ENCODE measurements at regions not wholly inside any gene's neighbourhood (a gene's known extent, or its start where the extent isn't known, plus 50 kb on each side); places are given as distances from the start of the nearest gene placed in this dataset.
"Not testable (repeated sequence)": the region's sequence is repeated elsewhere in the genome, so short reads cannot be mapped to it uniquely, and the experiment has no call there.

GRCh38 chr22:16673433-16673832 lies 80.8 kb upstream of the CCT8L2 start:
- not testable (repeated sequence) for H2AFZ ChIP-seq (ENCODE audit: low read depth, low read length, severe bottlenecking); H3F3A ChIP-seq (ENCODE audit: insufficient read depth); H4K20me1 ChIP-seq (ENCODE audit: low read depth, low read length); H3K9ac ChIP-seq (ENCODE audit: low read length); H3K4me3 ChIP-seq (ENCODE audit: insufficient read depth, low read length, poor library complexity, severe bottlenecking); H3K27ac ChIP-seq (ENCODE audit: low read depth, low read length); H3K9me3 ChIP-seq (ENCODE audit: insufficient read depth, low read length); H3K27me3 ChIP-seq (ENCODE audit: low read length); H3K36me3 ChIP-seq (ENCODE audit: low read length); H3K79me2 ChIP-seq (ENCODE audit: insufficient read depth, low read length); H3K4me2 ChIP-seq (ENCODE audit: low read depth, low read length, poor library complexity, severe bottlenecking); H3K9me2 ChIP-seq (replicated peaks; ENCODE audit: insufficient read depth, low read length)

DNA sequence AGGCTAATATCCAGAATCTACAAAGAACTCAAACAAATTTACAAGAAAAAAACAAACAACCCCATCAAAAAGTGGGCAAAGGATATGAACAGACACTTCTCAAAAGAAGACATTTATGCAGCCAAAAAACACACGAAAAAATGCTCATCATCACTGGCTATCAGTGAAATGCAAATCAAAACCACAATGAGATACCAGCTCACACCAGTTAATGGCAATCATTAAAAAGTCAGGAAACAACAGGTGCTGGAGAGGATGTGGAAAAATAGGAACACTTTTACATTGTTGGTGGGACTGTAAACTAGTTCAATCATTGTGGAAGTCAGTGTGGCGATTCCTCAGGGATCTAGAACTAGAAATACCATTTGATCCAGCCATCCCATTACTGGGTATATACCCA lies 73.0 kb upstream of the CCT8L2 start:
- H4K20me1 ChIP-seq (ENCODE audit: low read depth, low read length); H3K9ac ChIP-seq (ENCODE audit: low read length); H3F3A ChIP-seq (ENCODE audit: insufficient read depth); H3K27ac ChIP-seq (ENCODE audit: low read depth, low read length); H3K79me2 ChIP-seq (ENCODE audit: insufficient read depth, low read length); H3K36me3 ChIP-seq (ENCODE audit: low read length); H3K9me3 ChIP-seq (ENCODE audit: insufficient read depth, low read length); H3K9me2 ChIP-seq (replicated peaks; ENCODE audit: insufficient read depth, low read length); H3K4me2 ChIP-seq (ENCODE audit: low read depth, low read length, poor library complexity, severe bottlenecking); H3K27me3 ChIP-seq (ENCODE audit: low read length); H2AFZ ChIP-seq (ENCODE audit: low read depth, low read length, severe bottlenecking); H3K4me3 ChIP-seq (ENCODE audit: insufficient read depth, low read length, poor library complexity, severe bottlenecking): not testable (repeated sequence)

GRCh38 chr22:16662330-16662729 lies 69.7 kb upstream of the CCT8L2 start:
- H3K79me2 ChIP-seq (ENCODE audit: insufficient read depth, low read length); H3K4me2 ChIP-seq (ENCODE audit: low read depth, low read length, poor library complexity, severe bottlenecking); H3K9me3 ChIP-seq (ENCODE audit: insufficient read depth, low read length): not testable (repeated sequence)

GRCh38 chr22:16660989-16661388 lies 68.4 kb upstream of the CCT8L2 start:
- not testable (repeated sequence) for H3K4me3 ChIP-seq (ENCODE audit: insufficient read depth, low read length, poor library complexity, severe bottlenecking); H3F3A ChIP-seq (ENCODE audit: insufficient read depth); H3K9me3 ChIP-seq (ENCODE audit: insufficient read depth, low read length); H3K4me2 ChIP-seq (ENCODE audit: low read depth, low read length, poor library complexity, severe bottlenecking); H3K27me3 ChIP-seq (ENCODE audit: low read length); H3K9me2 ChIP-seq (replicated peaks; ENCODE audit: insufficient read depth, low read length); H3K36me3 ChIP-seq (ENCODE audit: low read length); H4K20me1 ChIP-seq (ENCODE audit: low read depth, low read length); H3K79me2 ChIP-seq (ENCODE audit: insufficient read depth, low read length); H3K9ac ChIP-seq (ENCODE audit: low read length); H2AFZ ChIP-seq (ENCODE audit: low read depth, low read length, severe bottlenecking); H3K27ac ChIP-seq (ENCODE audit: low read depth, low read length)

More at GRCh38 chr22:16662330-16662729, 69.7 kb upstream of the CCT8L2 start:
- not testable (repeated sequence) for H3K36me3 ChIP-seq (ENCODE audit: low read length); H3K4me3 ChIP-seq (ENCODE audit: insufficient read depth, low read length, poor library complexity, severe bottlenecking); H3K9me2 ChIP-seq (replicated peaks; ENCODE audit: insufficient read depth, low read length); H3F3A ChIP-seq (ENCODE audit: insufficient read depth); H2AFZ ChIP-seq (ENCODE audit: low read depth, low read length, severe bottlenecking); H4K20me1 ChIP-seq (ENCODE audit: low read depth, low read length); H3K27me3 ChIP-seq (ENCODE audit: low read length); H3K9ac ChIP-seq (ENCODE audit: low read length); H3K27ac ChIP-seq (ENCODE audit: low read depth, low read length)

DNA sequence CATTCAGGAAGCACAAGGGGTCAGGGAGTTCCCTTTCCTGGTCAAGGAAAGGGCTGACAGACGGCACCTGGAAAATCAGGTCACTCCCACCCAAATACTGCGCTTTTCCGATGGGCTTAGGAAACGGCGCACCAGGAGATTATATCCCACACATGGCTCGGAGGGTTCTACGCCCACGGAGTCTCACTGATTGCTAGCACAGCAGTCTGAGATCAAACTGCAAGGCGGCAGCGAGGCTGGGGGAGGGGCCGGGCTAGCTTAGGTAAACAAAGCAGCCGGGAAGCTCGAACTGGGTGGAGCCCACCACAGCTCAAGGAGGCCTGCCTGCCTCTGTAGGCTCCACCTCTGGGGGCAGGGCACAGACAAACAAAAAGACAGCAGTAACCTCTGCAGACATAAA lies 68.0 kb upstream of the CCT8L2 start:
- H3K27me3 ChIP-seq (ENCODE audit: low read length); H3K9ac ChIP-seq (ENCODE audit: low read length); H2AFZ ChIP-seq (ENCODE audit: low read depth, low read length, severe bottlenecking); H3K27ac ChIP-seq (ENCODE audit: low read depth, low read length); H4K20me1 ChIP-seq (ENCODE audit: low read depth, low read length); H3K79me2 ChIP-seq (ENCODE audit: insufficient read depth, low read length); H3K9me3 ChIP-seq (ENCODE audit: insufficient read depth, low read length); H3K36me3 ChIP-seq (ENCODE audit: low read length); H3K9me2 ChIP-seq (replicated peaks; ENCODE audit: insufficient read depth, low read length); H3K4me2 ChIP-seq (ENCODE audit: low read depth, low read length, poor library complexity, severe bottlenecking); H3F3A ChIP-seq (ENCODE audit: insufficient read depth); H3K4me3 ChIP-seq (ENCODE audit: insufficient read depth, low read length, poor library complexity, severe bottlenecking): not testable (repeated sequence)

DNA sequence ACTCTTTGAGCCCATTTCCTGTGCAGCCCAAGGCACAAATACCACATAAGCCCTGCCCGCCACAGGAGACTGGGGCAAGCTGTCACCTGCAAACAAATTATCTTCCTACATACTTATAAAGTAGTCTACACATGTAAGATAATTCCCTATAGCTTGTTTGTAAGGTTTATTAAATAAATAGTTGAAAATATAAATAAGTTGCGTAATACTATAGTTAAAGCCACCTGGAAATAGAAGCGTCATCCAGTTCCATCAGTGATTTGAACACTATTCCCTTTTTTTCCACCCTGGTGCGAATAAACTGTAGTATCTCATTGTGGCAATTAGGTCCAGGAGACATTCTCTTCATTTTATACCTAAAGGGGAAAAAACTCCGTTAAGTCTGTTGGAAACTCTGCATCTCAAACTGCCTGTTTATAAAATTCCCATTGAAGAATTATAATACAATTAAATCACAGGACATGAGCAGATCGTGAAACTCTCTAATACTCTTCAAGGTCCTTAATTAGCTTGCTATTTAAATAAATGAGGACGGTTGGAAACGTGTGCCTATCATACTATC lies 66.7 kb upstream of the CCT8L2 start:
- not testable (repeated sequence) for H3K9me2 ChIP-seq (replicated peaks; ENCODE audit: insufficient read depth, low read length); H3K9me3 ChIP-seq (ENCODE audit: insufficient read depth, low read length); H3K27me3 ChIP-seq (ENCODE audit: low read length); H3K9ac ChIP-seq (ENCODE audit: low read length); H3K36me3 ChIP-seq (ENCODE audit: low read length); H2AFZ ChIP-seq (ENCODE audit: low read depth, low read length, severe bottlenecking); H3K4me3 ChIP-seq (ENCODE audit: insufficient read depth, low read length, poor library complexity, severe bottlenecking); H3K79me2 ChIP-seq (ENCODE audit: insufficient read depth, low read length); H3F3A ChIP-seq (ENCODE audit: insufficient read depth); H3K4me2 ChIP-seq (ENCODE audit: low read depth, low read length, poor library complexity, severe bottlenecking); H3K27ac ChIP-seq (ENCODE audit: low read depth, low read length); H4K20me1 ChIP-seq (ENCODE audit: low read depth, low read length)
